IMR-90 (cell line): ENCODE measurements at regions not wholly inside any gene's neighbourhood (a gene's known extent, or its start where the extent isn't known, plus 50 kb on each side); places are given as distances from the start of the nearest gene placed in this dataset.

Experiments
- CEBPB ChIP-seq: IDR thresholded peaks from 2 replicates; pipeline ENCODE4 v1.6.1; 2012; ENCODE audit warnings: low read depth, low read length, improper control_type of control experiment
- CHD1 ChIP-seq: IDR thresholded peaks from 2 replicates; pipeline ENCODE4 v1.6.1; 2012; ENCODE audit warnings: low read depth, low read length, improper control_type of control experiment
- CTCF ChIP-seq: conservative IDR thresholded peaks from 2 replicates; pipeline ENCODE4 v1.5.1; 2012; ENCODE audit warnings: mild to moderate bottlenecking, low read depth, low read length, improper control_type of control experiment
- FOS ChIP-seq: fragments of 150-350 bp; IDR thresholded peaks from 2 replicates; pipeline ENCODE4 v1.6.1; 2016; ENCODE audit warnings: low read depth, low read length
- MAZ ChIP-seq: IDR thresholded peaks from 2 replicates; pipeline ENCODE4 v1.6.1; 2012; ENCODE audit warnings: low read depth, mild to moderate bottlenecking, low read length, improper control_type of control experiment, moderate library complexity, borderline replicate concordance
- POLR2A ChIP-seq: IDR thresholded peaks from 2 replicates; pipeline ENCODE4 v1.6.1; 2012; ENCODE audit warnings: mild to moderate bottlenecking, low read depth, low read length
- RCOR1 ChIP-seq: IDR thresholded peaks from 2 replicates; pipeline ENCODE4 v1.6.1; 2012; ENCODE audit warnings: mild to moderate bottlenecking, low read length, improper control_type of control experiment; ENCODE audit not compliant: insufficient replicate concordance
- RFX5 ChIP-seq: IDR thresholded peaks from 2 replicates; pipeline ENCODE4 v1.8.0; 2012; ENCODE audit warnings: low read depth, mild to moderate bottlenecking, low read length, moderate library complexity
- SMC3 ChIP-seq: fragments of 150-350 bp; IDR thresholded peaks from 2 replicates; pipeline ENCODE4 v1.6.1; 2016; ENCODE audit warnings: low read depth, mild to moderate bottlenecking, antibody characterized with exemption, low read length, moderate library complexity
- USF2 ChIP-seq: fragments of 150-350 bp; IDR thresholded peaks from 2 replicates; pipeline ENCODE4 v1.6.1; 2017; ENCODE audit warnings: mild to moderate bottlenecking, antibody characterized with exemption, low read length, low read depth

- TF ChIP-seq CTCF, result no peak
- TF ChIP-seq POLR2A, result no peak
- no peak for TF ChIP-seq CEBPB
- no peak for TF ChIP-seq RCOR1
- no peak for TF ChIP-seq FOS
- TF ChIP-seq CHD1, result no peak
- no peak for TF ChIP-seq MAZ
- TF ChIP-seq RFX5, result no peak
- TF ChIP-seq USF2, result no peak
- TF ChIP-seq SMC3, result no peak
Observed at GRCh38 chr6:113695516-113695915, 161.6 kb upstream of the MARCKS start.
